Suprapubic skin (tissue), 4 donors: ENCODE measurements at regions not wholly inside any gene's neighbourhood (a gene's known extent, or its start where the extent isn't known, plus 50 kb on each side); places are given as distances from the start of the nearest gene placed in this dataset.
"Not testable (repeated sequence)": the region's sequence is repeated elsewhere in the genome, so short reads cannot be mapped to it uniquely, and the experiment has no call there.

ENCODE experiments used
- DNase-seq, 2 donors: peaks; one replicate each; pipeline ENCODE4 v3.0.0-alpha.2; 2019; ENCODE audit warnings: low spot score in 2 of 2
- H3K27ac ChIP-seq: fragments of 200-600 bp; sonication (generic); one replicate; pipeline ENCODE4 v1.5.1; 2019
- H3K27me3 ChIP-seq: fragments of 200-600 bp; sonication (generic); one replicate; pipeline ENCODE4 v1.5.1; 2019
- H3K36me3 ChIP-seq: fragments of 200-600 bp; sonication (generic); one replicate; pipeline ENCODE4 v1.5.1; 2019
- H3K4me1 ChIP-seq: fragments of 200-600 bp; sonication (generic); one replicate; pipeline ENCODE4 v1.5.1; 2019
- H3K4me3 ChIP-seq: fragments of 200-600 bp; sonication (generic); one replicate; pipeline ENCODE4 v1.5.1; 2019; ENCODE audit warnings: mild to moderate bottlenecking
- H3K9me3 ChIP-seq: fragments of 200-600 bp; sonication (generic); one replicate; pipeline ENCODE4 v1.5.1; 2019
- EP300 ChIP-seq: sonication (generic); formaldehyde crosslinking; IDR thresholded peaks from one replicate; pipeline ENCODE4 v1.6.1; 2017; ENCODE audit warnings: antibody characterized with exemption
- POLR2A ChIP-seq, 2 donors: fragments of 450-650 bp; IDR thresholded peaks; one replicate each; pipeline ENCODE4 v1.6.1; 2017; ENCODE audit warnings: antibody characterized with exemption in 2 of 2, mild to moderate bottlenecking in 2 of 2, moderate library complexity in 2 of 2
- POLR2AphosphoS5 ChIP-seq, 3 donors: sonication (generic); formaldehyde crosslinking; IDR thresholded peaks; one replicate each; pipeline ENCODE4 v1.6.1; 2017; ENCODE audit warnings: antibody characterized with exemption in 3 of 3
- WGBS: methylation state at CpG from one replicate; pipeline ENCODE4 v1.1.5; 2018; 5-methylcytosine and 5-hydroxymethylcytosine counted together
- TF ChIP-seq, protein P1 (sequence below), 2 donors: fragments of 200-600 bp in 1 of 2; fragments of 450-650 bp in 1 of 2; sonication (generic) in 1 of 2; IDR thresholded peaks; one replicate each; pipeline ENCODE4 v1.5.1; 2016 to 2019; ENCODE audit warnings: antibody characterized with exemption in 2 of 2, mild to moderate bottlenecking in 1 of 2, moderate library complexity in 1 of 2

- no peaks in the 10 kb centered on the region for H3K4me1 ChIP-seq
- TF ChIP-seq POLR2AphosphoS5 (IDR thresholded peaks at IDR 0.05): no peak
- no peak for TF ChIP-seq EP300
- TF ChIP-seq, protein P1, sequence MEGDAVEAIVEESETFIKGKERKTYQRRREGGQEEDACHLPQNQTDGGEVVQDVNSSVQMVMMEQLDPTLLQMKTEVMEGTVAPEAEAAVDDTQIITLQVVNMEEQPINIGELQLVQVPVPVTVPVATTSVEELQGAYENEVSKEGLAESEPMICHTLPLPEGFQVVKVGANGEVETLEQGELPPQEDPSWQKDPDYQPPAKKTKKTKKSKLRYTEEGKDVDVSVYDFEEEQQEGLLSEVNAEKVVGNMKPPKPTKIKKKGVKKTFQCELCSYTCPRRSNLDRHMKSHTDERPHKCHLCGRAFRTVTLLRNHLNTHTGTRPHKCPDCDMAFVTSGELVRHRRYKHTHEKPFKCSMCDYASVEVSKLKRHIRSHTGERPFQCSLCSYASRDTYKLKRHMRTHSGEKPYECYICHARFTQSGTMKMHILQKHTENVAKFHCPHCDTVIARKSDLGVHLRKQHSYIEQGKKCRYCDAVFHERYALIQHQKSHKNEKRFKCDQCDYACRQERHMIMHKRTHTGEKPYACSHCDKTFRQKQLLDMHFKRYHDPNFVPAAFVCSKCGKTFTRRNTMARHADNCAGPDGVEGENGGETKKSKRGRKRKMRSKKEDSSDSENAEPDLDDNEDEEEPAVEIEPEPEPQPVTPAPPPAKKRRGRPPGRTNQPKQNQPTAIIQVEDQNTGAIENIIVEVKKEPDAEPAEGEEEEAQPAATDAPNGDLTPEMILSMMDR (IDR thresholded peaks at IDR 0.05): no peak
- no peak for TF ChIP-seq POLR2A (IDR thresholded peaks at IDR 0.05)
- DNase-seq: peak in 1 of 2 donors; percentile 4
- H3K9me3 ChIP-seq: peaks cover 17% of the 10 kb centered on the region
- no peak overlapping the region for H3K27ac ChIP-seq
- H3K36me3 ChIP-seq: no peaks in the 10 kb centered on the region
- H3K4me3 ChIP-seq: no peak overlapping the region
- WGBS: 77% methylated on average over 1 of the region's 1 CpG
- H3K27me3 ChIP-seq: no peaks in the 10 kb centered on the region
These were observed 171.7 kb downstream of the TLE3 start for GRCh38 chr15:69926006-69926405.

DNA sequence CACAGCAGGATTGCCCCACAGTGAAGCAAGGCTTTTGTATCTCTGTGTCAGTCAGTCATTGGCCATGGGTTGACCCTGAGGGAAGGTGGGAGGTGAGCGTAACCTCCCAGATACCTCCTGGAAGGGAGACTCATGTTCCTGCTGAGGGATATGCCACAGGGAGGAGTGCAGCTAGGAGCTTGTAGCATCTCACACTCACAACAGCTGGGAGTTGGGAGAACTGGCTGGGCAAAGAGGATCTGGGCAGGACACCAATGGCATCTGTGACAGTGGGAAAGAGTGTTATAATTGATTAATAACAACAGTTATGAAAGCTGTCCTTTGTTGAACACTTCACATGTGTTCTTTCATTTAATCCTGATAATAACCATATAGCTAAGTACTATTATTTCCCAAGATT, 171.0 kb downstream of the TLE3 start:
- Histone ChIP-seq H3K27me3 (no peaks in the 10 kb centered on the region), H3K4me1 (no peaks in the 10 kb centered on the region), H3K9me3 (peaks cover 17% of the 10 kb centered on the region), H3K4me3 (no peak overlapping the region), H3K27ac (no peak overlapping the region), H3K36me3 (no peaks in the 10 kb centered on the region)
- DNase-seq: no peak
- TF ChIP-seq, protein P1 (IDR thresholded peaks at IDR 0.05): no peak
- TF ChIP-seq POLR2AphosphoS5 (IDR thresholded peaks at IDR 0.05) (no peak), EP300 (no peak), POLR2A (IDR thresholded peaks at IDR 0.05) (no peak)
- 100% methylated on average over 1 of the region's 1 CpG for WGBS

- H3K27ac ChIP-seq, H3K27me3 ChIP-seq, H3K4me3 ChIP-seq, H3K36me3 ChIP-seq, DNase-seq, H3K4me1 ChIP-seq: not testable (repeated sequence)
- 100% methylated on average over 2 of the region's 2 CpGs for WGBS
- H3K9me3 ChIP-seq: peaks cover 11% of the 10 kb centered on the region
These were observed 168.8 kb downstream of the TLE3 start for GRCh38 chr15:69928890-69929289.

- Histone ChIP-seq H3K4me3 (no peak overlapping the region), H3K9me3 (no peaks in the 10 kb centered on the region), H3K36me3 (no peaks in the 10 kb centered on the region), H3K27me3 (peaks cover 9% of the 10 kb centered on the region), H3K4me1 (no peaks in the 10 kb centered on the region), H3K27ac (no peak overlapping the region)
- 86% methylated on average over 10 of the region's 10 CpGs for WGBS
- no peak for TF ChIP-seq EP300
- TF ChIP-seq, protein P1 (IDR thresholded peaks at IDR 0.05): no peak
- no peak for TF ChIP-seq POLR2AphosphoS5 (IDR thresholded peaks at IDR 0.05)
- TF ChIP-seq POLR2A (IDR thresholded peaks at IDR 0.05): no peak
- DNase-seq: no peak
These were observed 167.6 kb downstream of the TLE3 start for GRCh38 chr15:69929905-69930630.

GRCh38 chr15:69930754-69931153, 167.0 kb downstream of the TLE3 start:
- TF ChIP-seq, protein P1 (IDR thresholded peaks at IDR 0.05): no peak
- TF ChIP-seq EP300 (no peak), POLR2A (IDR thresholded peaks at IDR 0.05) (no peak), POLR2AphosphoS5 (IDR thresholded peaks at IDR 0.05) (no peak)
- Histone ChIP-seq H3K27me3 (peaks cover 9% of the 10 kb centered on the region), H3K27ac (no peak overlapping the region), H3K4me3 (no peak overlapping the region), H3K9me3 (no peaks in the 10 kb centered on the region), H3K36me3 (no peaks in the 10 kb centered on the region), H3K4me1 (no peaks in the 10 kb centered on the region)
- 91% methylated on average over 5 of the region's 5 CpGs for WGBS
- no peak for DNase-seq

GRCh38 chr15:69931156-69931555, 166.6 kb downstream of the TLE3 start:
- peaks cover 9% of the 10 kb centered on the region for H3K27me3 ChIP-seq
- H3K4me1 ChIP-seq: no peaks in the 10 kb centered on the region
- no peak for DNase-seq
- 73% methylated on average over 5 of the region's 5 CpGs for WGBS
- no peaks in the 10 kb centered on the region for H3K9me3 ChIP-seq
- no peak overlapping the region for H3K4me3 ChIP-seq
- TF ChIP-seq POLR2AphosphoS5 (IDR thresholded peaks at IDR 0.05) (no peak), POLR2A (IDR thresholded peaks at IDR 0.05) (no peak), EP300 (no peak)
- TF ChIP-seq, protein P1 (IDR thresholded peaks at IDR 0.05): no peak
- H3K36me3 ChIP-seq: no peaks in the 10 kb centered on the region
- no peak overlapping the region for H3K27ac ChIP-seq
